Spinal cord (tissue), 9 donors: ENCODE measurements at regions not wholly inside any gene's neighbourhood (a gene's known extent, or its start where the extent isn't known, plus 50 kb on each side); places are given as distances from the start of the nearest gene placed in this dataset.
A peak's percentile ranks its signal among the peaks of the same experiment; 100 is the strongest.

Experiments
- DNase-seq, 6 donors: peaks; one replicate each; pipeline versions ENCODE4 v3.0.0 to v3.0.0-alpha.2; 2013 to 2015; ENCODE audit warnings: low spot score in 6 of 6, low read depth in 4 of 6
- H3K27ac ChIP-seq: one replicate; pipeline ENCODE4 v1.5.1; 2013; ENCODE audit warnings: low read depth, low read length, control low read depth
- H3K27me3 ChIP-seq: one replicate; pipeline ENCODE4 v1.6.1; 2013; ENCODE audit warnings: low read length; ENCODE audit not compliant: control insufficient read depth, insufficient read depth
- H3K36me3 ChIP-seq: one replicate; pipeline ENCODE4 v1.6.1; 2013; ENCODE audit warnings: low read length; ENCODE audit not compliant: control insufficient read depth, insufficient read depth
- H3K4me1 ChIP-seq: one replicate; pipeline ENCODE4 v1.6.1; 2013; ENCODE audit warnings: low read length; ENCODE audit not compliant: control insufficient read depth, insufficient read depth
- H3K4me3 ChIP-seq: one replicate; pipeline ENCODE4 v1.5.1; 2013; ENCODE audit warnings: low read depth, low read length, control low read depth
- H3K9me3 ChIP-seq: one replicate; pipeline ENCODE4 v1.6.1; 2013; ENCODE audit warnings: low read length; ENCODE audit not compliant: control insufficient read depth, insufficient read depth
- WGBS: methylation state at CpG from one replicate; pipeline ENCODE4 v1.1.5; 2013; ENCODE audit warnings: missing lambda C conversion rate; ENCODE audit not compliant: insufficient coverage; 5-methylcytosine and 5-hydroxymethylcytosine counted together
- donor health status: healthy.

DNA sequence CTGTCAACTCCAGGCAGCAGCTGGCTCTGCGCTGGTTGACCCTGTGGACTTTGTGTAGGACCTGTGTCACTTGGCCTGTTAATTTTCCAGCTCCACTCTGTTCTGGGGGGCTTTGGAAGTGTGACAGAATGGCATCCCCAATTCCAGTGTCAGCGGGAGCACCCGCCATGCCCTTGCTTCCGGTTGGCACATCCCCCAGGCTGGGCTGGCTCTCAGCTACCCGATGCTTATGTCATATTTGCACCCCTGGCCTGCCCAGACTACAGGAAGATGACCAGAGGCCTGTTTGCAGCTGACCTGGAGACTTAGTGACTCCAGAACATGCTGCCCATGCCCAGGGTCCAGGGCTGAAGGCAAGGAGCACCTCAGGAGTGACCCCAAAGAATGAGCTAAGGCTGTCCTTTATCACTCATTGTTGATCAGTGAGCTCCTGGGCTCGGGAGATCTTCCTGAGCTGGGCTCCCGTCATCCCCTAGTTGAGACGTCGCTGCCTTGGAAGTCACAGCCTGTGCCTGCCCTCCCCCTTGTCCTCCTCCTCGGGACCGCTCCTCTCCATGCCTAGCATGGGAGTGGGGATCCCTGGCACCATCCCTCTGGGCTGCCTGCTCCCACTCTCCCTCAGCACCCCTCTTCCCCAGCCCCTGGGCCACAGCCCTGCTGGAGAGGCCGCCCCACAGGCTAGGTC lies 163.4 kb upstream of the RTL1 start:
- Histone ChIP-seq H3K27me3 (no peaks in the 10 kb centered on the region), H3K4me1 (peaks cover 51% of the 10 kb centered on the region), H3K4me3 (no peak overlapping the region), H3K36me3 (peaks cover 64% of the 10 kb centered on the region), H3K9me3 (no peaks in the 10 kb centered on the region), H3K27ac (no peak overlapping the region)
- WGBS: 88% methylated on average over 12 of the region's 12 CpGs
- DNase-seq: no peak

GRCh38 chr14:101068313-101069227 lies 165.0 kb upstream of the RTL1 start:
- Histone ChIP-seq H3K36me3 (peaks cover 72% of the 10 kb centered on the region), H3K9me3 (no peaks in the 10 kb centered on the region), H3K27me3 (no peaks in the 10 kb centered on the region), H3K27ac (no peak overlapping the region), H3K4me3 (no peak overlapping the region), H3K4me1 (peaks cover 55% of the 10 kb centered on the region)
- peak in 2 of 6 donors; percentile 65 to 85 for DNase-seq
- WGBS: 57% methylated on average over 10 of the region's 34 CpGs

DNA sequence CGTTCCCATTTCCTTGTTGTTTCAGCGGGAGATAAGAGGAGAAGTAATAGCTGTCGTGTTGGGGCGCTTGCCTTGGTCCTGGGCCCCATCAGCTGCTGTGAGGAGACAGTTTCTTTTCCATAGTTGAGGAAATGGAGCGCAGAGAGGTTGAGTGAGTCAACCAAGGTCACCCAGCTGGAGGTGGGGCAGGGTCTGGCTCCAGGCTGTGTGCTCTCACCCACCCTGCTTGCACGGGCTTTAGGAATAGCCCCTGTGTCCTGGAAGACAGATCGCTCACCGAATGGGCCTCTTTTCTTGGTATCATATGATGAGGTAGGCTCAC lies 165.7 kb upstream of the RTL1 start:
- Histone ChIP-seq H3K27me3 (no peaks in the 10 kb centered on the region), H3K4me3 (no peak overlapping the region), H3K36me3 (peaks cover 68% of the 10 kb centered on the region), H3K4me1 (peaks cover 58% of the 10 kb centered on the region), H3K27ac (no peak overlapping the region), H3K9me3 (no peaks in the 10 kb centered on the region)
- 97% methylated on average over 4 of the region's 8 CpGs for WGBS
- DNase-seq: no peak

GRCh38 chr14:101069666-101070362 lies 166.3 kb upstream of the RTL1 start:
- Histone ChIP-seq H3K36me3 (peaks cover 62% of the 10 kb centered on the region), H3K4me1 (peaks cover 64% of the 10 kb centered on the region), H3K27ac (no peak overlapping the region), H3K4me3 (no peak overlapping the region), H3K9me3 (no peaks in the 10 kb centered on the region), H3K27me3 (no peaks in the 10 kb centered on the region)
- no peak for DNase-seq
- 85% methylated on average over 9 of the region's 11 CpGs for WGBS

DNA sequence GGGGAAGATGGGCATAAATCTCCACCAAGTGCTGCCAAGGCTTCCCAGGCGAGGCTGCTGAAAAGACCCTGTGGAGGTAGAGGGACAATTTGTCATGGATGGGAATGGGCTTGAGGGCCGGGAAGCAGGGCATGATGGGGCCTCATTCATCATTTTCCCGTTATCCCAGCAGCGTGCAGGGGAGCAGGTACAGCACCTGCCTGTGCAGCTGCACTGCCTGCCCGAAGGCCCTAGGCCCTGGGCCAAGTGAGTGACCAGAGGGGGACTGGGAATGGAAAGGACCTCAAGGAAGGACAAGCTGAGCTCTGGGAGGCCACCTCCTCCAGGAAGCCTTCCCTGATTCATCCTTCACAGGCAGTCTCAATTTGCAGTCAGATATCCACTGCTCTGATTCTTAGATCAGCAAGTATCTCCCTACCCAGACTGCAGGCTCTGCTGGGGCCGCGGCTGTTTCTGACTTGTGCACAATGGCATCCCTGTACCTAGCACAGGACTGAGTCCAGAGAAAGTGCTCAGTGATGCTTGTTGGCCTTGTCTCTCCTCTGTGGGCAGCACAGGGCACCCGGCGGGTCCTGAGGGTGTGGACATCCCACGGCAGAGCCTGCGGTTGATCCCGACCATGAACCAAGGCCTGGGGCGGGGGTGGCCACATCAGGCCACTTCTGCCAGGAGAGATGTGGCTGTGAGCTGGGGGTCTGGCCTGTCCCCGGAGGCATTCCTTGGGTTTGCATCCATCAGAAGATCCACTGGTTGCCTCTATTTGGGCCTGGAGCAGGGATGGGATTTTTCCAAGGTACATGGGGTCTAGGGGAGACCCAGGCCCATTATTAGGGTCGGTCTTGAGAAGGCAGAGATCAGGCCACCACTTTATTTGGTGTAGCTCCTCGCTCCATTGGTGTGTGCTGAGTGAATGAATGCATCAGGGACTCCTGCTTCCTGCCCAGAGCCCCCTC lies 167.3 kb upstream of the RTL1 start:
- H3K27me3 ChIP-seq: no peaks in the 10 kb centered on the region
- DNase-seq: peak in 1 of 6 donors; percentile 38
- H3K4me3 ChIP-seq: no peak overlapping the region
- H3K27ac ChIP-seq: no peak overlapping the region
- no peaks in the 10 kb centered on the region for H3K9me3 ChIP-seq
- H3K4me1 ChIP-seq: peaks cover 65% of the 10 kb centered on the region
- 87% methylated on average over 13 of the region's 16 CpGs for WGBS
- H3K36me3 ChIP-seq: peaks cover 56% of the 10 kb centered on the region

DNA sequence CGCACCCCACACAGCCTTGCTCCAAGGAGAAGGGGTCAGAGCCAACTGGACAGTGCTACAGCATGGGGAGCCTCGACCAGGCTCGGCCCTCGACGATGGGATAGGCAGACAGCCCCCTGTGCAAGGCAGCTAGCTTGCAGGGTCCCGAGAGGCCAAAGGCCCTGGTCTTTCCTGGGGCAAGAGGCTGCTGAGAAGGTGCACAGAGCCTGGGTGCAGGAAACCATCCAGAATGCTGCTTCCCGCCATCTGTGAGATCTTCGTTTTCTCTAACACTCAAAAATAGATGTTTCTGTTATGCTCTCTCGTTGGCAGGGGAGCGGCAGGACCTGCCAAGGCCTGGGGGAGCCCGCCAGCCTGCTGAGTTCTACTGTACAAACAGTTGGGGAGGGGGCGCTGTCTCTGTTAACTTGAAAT lies 168.0 kb upstream of the RTL1 start:
- no peak overlapping the region for H3K4me3 ChIP-seq
- no peak overlapping the region for H3K27ac ChIP-seq
- peak in 2 of 6 donors; percentile 39 to 97 for DNase-seq
- H3K9me3 ChIP-seq: no peaks in the 10 kb centered on the region
- WGBS: 54% methylated on average over 7 of the region's 12 CpGs
- peaks cover 72% of the 10 kb centered on the region for H3K4me1 ChIP-seq
- H3K36me3 ChIP-seq: peaks cover 49% of the 10 kb centered on the region
- H3K27me3 ChIP-seq: no peaks in the 10 kb centered on the region

GRCh38 chr14:101072070-101072469 lies 168.5 kb upstream of the RTL1 start:
- DNase-seq: no peak
- H3K27ac ChIP-seq: no peak overlapping the region
- H3K27me3 ChIP-seq: no peaks in the 10 kb centered on the region
- WGBS: 74% methylated on average over 9 of the region's 10 CpGs
- H3K4me3 ChIP-seq: no peak overlapping the region
- no peaks in the 10 kb centered on the region for H3K9me3 ChIP-seq
- peaks cover 74% of the 10 kb centered on the region for H3K4me1 ChIP-seq
- peaks cover 44% of the 10 kb centered on the region for H3K36me3 ChIP-seq

DNA sequence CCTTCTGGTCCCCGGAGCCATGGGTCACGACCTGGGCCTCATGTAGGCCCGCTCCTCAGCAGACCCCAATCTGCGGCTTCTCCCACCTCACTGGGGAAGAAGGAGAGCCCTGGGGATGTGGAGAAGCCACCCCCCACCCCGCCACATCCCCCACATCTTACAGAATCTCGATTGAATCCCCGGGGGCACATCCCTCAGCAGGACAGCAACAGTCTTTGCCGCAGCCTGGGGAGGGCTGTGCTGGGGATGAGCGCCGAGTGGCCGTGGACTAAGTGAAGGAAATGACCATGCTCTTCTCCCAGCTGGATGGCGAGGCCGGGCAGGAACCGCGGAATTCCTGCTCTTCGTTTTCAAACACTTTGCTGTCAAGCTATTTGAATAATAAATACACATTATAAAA lies 169.0 kb upstream of the RTL1 start:
- Histone ChIP-seq H3K9me3 (no peaks in the 10 kb centered on the region), H3K27me3 (no peaks in the 10 kb centered on the region), H3K4me3 (no peak overlapping the region), H3K4me1 (peaks cover 74% of the 10 kb centered on the region), H3K36me3 (peaks cover 39% of the 10 kb centered on the region), H3K27ac (no peak overlapping the region)
- WGBS: 25% methylated on average over 6 of the region's 16 CpGs
- DNase-seq: no peak
